ENCODE measurements at regions not wholly inside any gene's neighbourhood (a gene's known extent, or its start where the extent isn't known, plus 50 kb on each side); places are given as distances from the start of the nearest gene placed in this dataset.

DNA sequence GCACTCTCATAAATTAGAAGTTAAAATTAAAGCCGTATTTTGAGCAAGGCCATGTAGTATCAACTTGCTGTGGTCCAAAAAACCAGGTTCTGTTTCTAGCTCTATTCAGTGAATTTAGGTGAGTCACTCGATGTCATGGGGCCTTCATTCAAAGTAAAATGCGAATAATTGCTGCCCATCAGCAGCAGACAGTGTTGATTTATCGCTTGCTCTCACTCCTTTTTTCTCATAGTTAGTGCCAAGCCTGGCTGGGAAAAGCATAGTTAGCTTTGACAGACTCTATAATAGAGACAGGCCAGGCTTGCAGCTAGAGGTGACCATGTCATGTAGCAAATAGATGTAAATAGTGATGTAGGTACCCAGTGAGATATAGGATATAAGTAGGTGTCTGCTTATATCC, 136.0 kb downstream of the EDN1 start:
- DNase-seq: no peak

DNA sequence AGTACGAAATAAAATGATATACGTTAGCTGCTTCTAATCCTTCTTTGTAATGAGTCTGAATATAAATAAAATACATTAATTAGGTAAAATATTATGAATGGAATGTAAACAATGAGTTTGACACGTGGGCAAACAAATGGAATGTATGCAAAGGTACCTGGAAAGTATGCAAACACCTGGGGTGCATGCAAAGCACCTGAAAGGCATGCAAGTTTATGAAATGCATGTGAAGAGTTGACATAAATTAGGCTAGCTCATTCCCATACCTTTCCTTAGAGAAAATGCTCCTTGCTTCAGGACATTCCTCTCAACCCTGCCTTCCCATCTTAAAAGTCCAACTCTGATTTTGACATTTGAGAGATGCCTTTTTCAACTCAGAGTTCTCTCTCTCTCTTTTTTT, 140.9 kb downstream of the EDN1 start:
- no peak for DNase-seq

DNA sequence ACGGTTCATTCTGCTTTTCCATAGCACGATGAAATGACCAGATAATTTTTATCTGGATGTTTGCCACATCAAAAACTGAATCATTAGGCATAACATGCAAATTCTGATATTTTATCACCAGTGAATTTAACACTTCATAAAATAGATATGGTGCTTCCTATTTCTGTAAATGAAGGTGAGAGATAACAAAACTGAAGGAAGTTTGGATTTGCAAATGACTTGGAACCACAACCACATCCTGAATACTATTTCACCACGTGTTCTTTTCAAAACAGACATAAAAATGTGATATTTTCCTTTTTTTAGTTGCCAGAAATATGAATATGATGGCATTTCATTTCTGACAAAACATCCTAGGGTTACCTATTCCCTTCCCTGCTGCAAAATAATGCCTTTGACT, 146.1 kb downstream of the EDN1 start:
- no peak for DNase-seq

DNA sequence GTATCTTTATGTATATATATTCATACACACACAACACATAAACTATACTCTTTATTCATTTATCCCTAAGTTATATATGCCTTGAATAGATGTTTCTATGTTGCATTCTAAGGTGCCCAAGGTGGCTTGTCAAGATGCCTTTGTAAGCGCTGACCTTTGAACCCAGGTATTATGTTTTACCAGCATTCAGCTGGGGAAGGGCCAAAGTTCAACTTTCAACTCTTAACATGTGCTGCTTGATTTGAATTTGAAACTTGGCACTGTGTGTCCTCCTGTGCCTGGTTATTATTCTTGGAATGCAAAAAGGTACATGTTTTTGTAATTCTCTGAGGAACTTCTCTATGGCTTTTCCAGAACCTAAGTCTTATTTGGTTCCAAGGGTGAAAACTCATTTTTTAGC, 146.5 kb downstream of the EDN1 start:
- no peak for DNase-seq

DNA sequence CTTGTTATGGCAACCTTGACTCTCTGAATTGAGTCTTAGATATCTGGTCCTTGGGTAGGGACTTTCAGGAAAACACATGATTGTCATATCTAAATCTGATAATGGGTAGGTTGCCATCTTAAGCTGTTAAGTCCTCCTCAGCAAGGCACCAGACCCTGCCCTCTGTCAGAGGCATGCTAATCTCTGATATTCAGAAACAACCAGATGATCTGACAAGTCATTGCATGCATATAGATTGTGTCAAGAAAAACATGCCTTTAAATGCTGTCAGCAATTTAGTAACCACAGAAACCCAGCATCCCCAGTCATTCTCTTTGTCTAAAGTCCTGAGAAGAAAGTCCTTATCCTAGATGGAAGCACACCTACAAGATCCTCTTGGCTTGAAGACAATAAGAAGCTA, 149.1 kb downstream of the EDN1 start:
- DNase-seq: no peak

- DNase-seq: peak; percentile 8
These were observed 150.8 kb downstream of the EDN1 start for GRCh38 chr6:12440981-12441380.

GRCh38 chr6:12442455-12442854, 152.3 kb downstream of the EDN1 start:
- no peak for DNase-seq

GRCh38 chr6:12446394-12446793, 156.2 kb downstream of the EDN1 start:
- DNase-seq: no peak

DNA sequence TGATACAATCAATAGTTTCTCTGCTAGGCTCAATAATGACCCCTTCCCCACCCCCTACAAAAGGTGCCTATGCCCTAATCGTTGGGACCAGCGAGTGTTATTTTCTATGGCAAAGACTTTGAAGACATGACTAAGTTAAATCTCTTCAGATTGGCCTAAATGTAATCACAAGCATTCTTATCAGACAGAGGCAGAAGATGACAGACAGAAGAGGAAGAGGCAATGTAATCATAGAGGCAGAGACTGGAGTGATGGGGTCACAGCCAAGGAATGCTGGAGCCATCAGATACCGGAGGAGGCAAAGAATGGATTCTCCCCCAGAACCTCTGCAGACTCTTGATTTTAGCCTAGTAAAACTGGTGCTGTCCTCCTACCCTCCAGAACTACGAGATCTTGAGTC, 159.3 kb downstream of the EDN1 start:
- no peak for DNase-seq

- no peak for DNase-seq
These were observed 160.3 kb downstream of the EDN1 start for GRCh38 chr6:12450467-12450866.

GRCh38 chr6:12456343-12456742, 166.2 kb downstream of the EDN1 start:
- no peak for DNase-seq

DNA sequence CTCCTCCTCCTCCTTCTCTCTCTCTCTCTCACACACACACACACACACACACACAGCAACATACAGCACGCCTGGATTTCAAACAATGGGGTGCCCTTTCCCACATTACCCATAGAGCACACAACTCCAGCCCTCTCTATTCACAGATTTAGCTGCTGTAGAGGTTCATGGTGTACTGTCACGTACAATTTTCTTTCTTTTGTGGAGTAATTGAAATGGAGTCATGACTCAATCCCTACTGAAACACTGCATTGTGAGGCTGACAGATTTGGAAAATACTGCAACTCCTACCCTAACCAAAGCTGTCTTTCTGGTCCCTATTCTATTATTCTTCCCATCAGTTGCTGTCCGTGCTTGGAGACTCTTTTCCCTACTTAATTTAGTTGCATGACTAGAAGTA, 166.9 kb downstream of the EDN1 start:
- no peak for DNase-seq

DNA sequence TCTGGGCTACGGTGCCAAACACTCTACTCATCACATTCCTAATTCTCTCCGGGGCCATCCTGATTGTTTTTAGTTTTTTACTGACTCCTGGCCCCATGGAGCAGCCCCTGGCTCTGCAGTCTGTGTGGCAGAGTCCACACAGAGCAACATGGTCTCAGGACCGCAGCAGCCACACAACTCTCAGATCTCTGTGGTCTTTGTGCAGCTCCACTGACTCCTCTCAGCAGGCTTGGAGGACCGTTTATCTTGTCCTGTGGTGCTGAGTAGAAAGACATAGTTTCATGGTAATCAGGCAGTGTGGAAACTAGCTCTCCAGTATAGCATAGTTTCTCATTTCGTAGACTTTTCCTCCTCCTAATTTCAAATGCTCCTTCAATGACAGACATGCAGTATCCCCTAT, 168.4 kb downstream of the EDN1 start:
- DNase-seq: no peak

GRCh38 chr6:12459945-12460661, 169.9 kb downstream of the EDN1 start:
- no peak for DNase-seq

GRCh38 chr6:12467706-12468670, 177.8 kb downstream of the EDN1 start:
- no peak for DNase-seq

DNA sequence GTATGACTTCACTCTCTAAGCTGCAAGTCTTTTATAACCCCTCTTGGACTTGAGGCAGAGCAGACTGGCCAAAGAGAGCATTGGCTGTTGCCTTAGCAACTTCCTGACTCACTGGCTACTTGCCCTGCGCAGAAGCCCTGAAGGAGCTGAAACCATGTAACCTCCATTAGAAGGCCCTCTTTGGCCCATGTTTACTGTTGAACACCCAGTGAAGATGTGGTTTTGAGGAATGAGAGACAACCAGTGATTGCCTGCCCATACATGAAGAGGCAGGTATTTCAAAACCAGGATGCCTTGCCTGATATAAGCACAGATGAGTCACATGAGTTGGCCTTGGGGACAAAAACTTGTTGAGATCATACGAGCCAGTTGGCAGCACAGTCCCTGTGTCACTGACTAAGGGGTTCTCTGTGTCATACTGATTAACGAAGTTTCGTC, 182.5 kb downstream of the EDN1 start:
- peak; percentile 60 for DNase-seq

- DNase-seq: no peak
These were observed 183.3 kb downstream of the EDN1 start for GRCh38 chr6:12473494-12473893.

- DNase-seq: no peak
These were observed 184.3 kb downstream of the EDN1 start for GRCh38 chr6:12474167-12475140.

DNA sequence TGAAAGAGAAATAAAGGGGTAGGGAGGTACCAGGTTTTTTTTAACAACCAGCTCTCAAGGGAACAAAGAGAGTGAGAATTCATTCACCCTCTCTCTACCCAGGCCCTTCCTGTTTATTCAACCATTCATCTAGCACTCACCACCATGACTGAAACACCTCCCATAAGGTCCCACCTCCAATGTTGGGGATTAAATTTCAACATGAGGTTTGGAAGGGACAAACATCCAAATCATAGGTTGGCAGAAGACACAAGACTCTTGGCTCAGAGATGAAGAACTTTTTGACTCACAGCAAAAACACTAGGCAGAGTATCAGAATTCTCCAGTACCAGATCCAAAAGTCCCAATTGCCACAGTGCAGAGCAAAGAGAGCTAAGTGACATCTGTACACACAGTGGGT, 186.3 kb downstream of the EDN1 start:
- no peak for DNase-seq

- no peak for DNase-seq
These were observed 187.5 kb downstream of the EDN1 start for GRCh38 chr6:12477616-12478015.

- no peak for DNase-seq
These were observed 188.8 kb downstream of the EDN1 start for GRCh38 chr6:12478921-12479320.

GRCh38 chr6:12479451-12479850, 189.3 kb downstream of the EDN1 start:
- no peak for DNase-seq

- DNase-seq: peak; percentile 59
These were observed 189.7 kb downstream of the EDN1 start for GRCh38 chr6:12479881-12480280.

Data from EL (cell line).